Naive thymus-derived CD8-positive, alpha-beta T cell (primary cell): ENCODE measurements at regions not wholly inside any gene's neighbourhood (a gene's known extent, or its start where the extent isn't known, plus 50 kb on each side); places are given as distances from the start of the nearest gene placed in this dataset.

Source experiments
- ATAC-seq, 2 donors: fragments of 150-1000 bp; cut with Tn5 transposase in 1 of 2; sonication (Bioruptor Pico), chemical (Tn5 transposase) in 1 of 2; 1 replicate in 1 of 2; 2 replicates in 1 of 2; pipeline ENCODE4 v1.10.0; 2021; ENCODE audit warnings: mild to moderate bottlenecking in 2 of 2, moderate library complexity in 2 of 2
- POLR2A ChIA-PET: fragments of 350-600 bp; sonication (Branson Sonifier 250); formaldehyde crosslinking; loops from one replicate; lab custom pipeline; 2021; ENCODE audit warnings: antibody characterized with exemption; lab: Charles Lee
- DNase-seq, 10 donors: peaks; one replicate each; pipeline versions ENCODE4 v3.0.0 to v3.0.0-alpha.2; 2020 to 2022
- H3K27ac Mint-ChIP-seq, 10 donors: one replicate each; pipeline ENCODE4 v1.8.0; 2020 to 2022; ENCODE audit warnings: mild to moderate bottlenecking in 10 of 10, mixed read lengths in 10 of 10, moderate library complexity in 4 of 10, inconsistent platforms in 1 of 10
- H3K27me3 Mint-ChIP-seq, 5 donors: one replicate each; pipeline ENCODE4 v1.8.0; 2021 to 2022; ENCODE audit warnings: mixed read lengths in 5 of 5
- H3K36me3 Mint-ChIP-seq, 3 donors: one replicate each; pipeline ENCODE4 v1.8.0; 2020 to 2022; ENCODE audit warnings: mixed read lengths in 3 of 3, mild to moderate bottlenecking in 2 of 3, inconsistent platforms in 1 of 3
- H3K4me1 Mint-ChIP-seq, 4 donors: one replicate each; pipeline ENCODE4 v1.8.0; 2021 to 2022; ENCODE audit warnings: mixed read lengths in 4 of 4
- H3K4me3 Mint-ChIP-seq, 10 donors: one replicate each; pipeline ENCODE4 v1.8.0; 2020 to 2022; ENCODE audit warnings: mild to moderate bottlenecking in 10 of 10, mixed read lengths in 10 of 10, moderate library complexity in 6 of 10, inconsistent platforms in 1 of 10
- H3K9me3 Mint-ChIP-seq, 9 donors: one replicate each; pipeline ENCODE4 v1.8.0; 2020 to 2022; ENCODE audit warnings: mixed read lengths in 9 of 9, mild to moderate bottlenecking in 3 of 9, inconsistent platforms in 1 of 9, moderate library complexity in 1 of 9

DNA sequence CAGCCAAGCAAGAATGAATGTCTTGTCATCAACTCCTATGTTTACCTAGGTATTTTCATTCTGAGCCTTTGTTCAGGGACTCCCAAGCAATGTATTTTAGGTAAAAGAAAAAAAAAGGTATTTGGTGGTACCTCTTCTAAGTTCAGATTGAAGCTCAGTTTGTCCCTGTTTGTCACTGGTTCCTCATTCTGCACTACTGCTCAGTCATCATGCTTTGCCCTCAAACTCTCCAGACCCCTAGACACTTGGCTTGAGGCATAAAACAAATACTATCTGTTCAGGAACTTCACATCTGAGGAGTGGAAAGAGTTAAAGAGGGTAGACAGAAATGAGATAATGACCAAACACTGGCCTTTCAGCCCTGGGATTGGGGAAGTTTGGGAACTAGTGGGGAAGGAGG lies 163.6 kb upstream of the HNRNPA3 start:
- peaks cover 0 to 10% (median 0%) of the 10 kb centered on the region in 9 donors for H3K9me3 Mint-ChIP-seq
- H3K27ac Mint-ChIP-seq, result no peak overlapping the region
- POLR2A ChIA-PET, result no interaction called here
- peaks cover 0 to 7% (median 6%) of the 10 kb centered on the region in 3 donors for H3K36me3 Mint-ChIP-seq
- no peak overlapping the region for H3K4me3 Mint-ChIP-seq
- H3K27me3 Mint-ChIP-seq, result peaks cover 0 to 2% (median 0%) of the 10 kb centered on the region in 5 donors
- ATAC-seq (no peak), DNase-seq (no peak)
- H3K4me1 Mint-ChIP-seq, result no peaks in the 10 kb centered on the region

GRCh38 chr2:177051278-177051677 lies 161.3 kb upstream of the HNRNPA3 start:
- no peak for DNase-seq
- no peak overlapping the region for H3K4me3 Mint-ChIP-seq
- no peak overlapping the region for H3K27ac Mint-ChIP-seq
- H3K27me3 Mint-ChIP-seq, result peaks cover 0 to 2% (median 0%) of the 10 kb centered on the region in 5 donors
- POLR2A ChIA-PET, result no interaction called here
- H3K4me1 Mint-ChIP-seq, result no peaks in the 10 kb centered on the region
- no peak for ATAC-seq
- peaks cover 0 to 10% (median 0%) of the 10 kb centered on the region in 9 donors for H3K9me3 Mint-ChIP-seq
- H3K36me3 Mint-ChIP-seq, result peaks cover 0 to 7% (median 6%) of the 10 kb centered on the region in 3 donors

GRCh38 chr2:177052471-177052870 lies 160.1 kb upstream of the HNRNPA3 start:
- H3K27ac Mint-ChIP-seq, result no peak overlapping the region
- POLR2A ChIA-PET, result no interaction called here
- no peak for DNase-seq

DNA sequence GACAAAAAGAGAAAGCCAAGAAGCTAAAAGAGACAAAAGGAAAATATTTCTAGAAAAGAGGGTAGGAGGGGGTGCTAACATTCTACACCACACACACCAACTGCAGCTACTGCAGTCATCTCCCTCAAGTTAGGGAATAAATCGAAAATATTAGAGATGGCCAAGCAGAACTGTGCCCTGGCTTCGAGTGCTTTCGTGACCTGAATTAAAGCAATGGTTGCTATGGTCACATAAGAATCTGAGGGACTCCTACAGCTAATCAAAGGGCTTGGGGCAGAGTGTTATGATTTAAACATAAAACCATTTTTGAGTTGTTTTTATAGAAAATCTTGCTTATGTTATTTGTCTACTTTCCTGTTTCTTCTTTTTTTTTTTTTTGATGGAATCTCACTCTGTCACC lies 159.6 kb upstream of the HNRNPA3 start:
- POLR2A ChIA-PET, result no interaction called here

More at GRCh38 chr2:177052471-177052870, 160.1 kb upstream of the HNRNPA3 start:
- H3K4me1 Mint-ChIP-seq, result no peaks in the 10 kb centered on the region
- ATAC-seq, result no peak
- H3K36me3 Mint-ChIP-seq, result peaks cover 0 to 4% (median 4%) of the 10 kb centered on the region in 3 donors
- H3K9me3 Mint-ChIP-seq, result peaks cover 0 to 5% (median 0%) of the 10 kb centered on the region in 9 donors
- H3K4me3 Mint-ChIP-seq, result no peak overlapping the region
- H3K27me3 Mint-ChIP-seq, result peaks cover 0 to 2% (median 0%) of the 10 kb centered on the region in 5 donors

DNA sequence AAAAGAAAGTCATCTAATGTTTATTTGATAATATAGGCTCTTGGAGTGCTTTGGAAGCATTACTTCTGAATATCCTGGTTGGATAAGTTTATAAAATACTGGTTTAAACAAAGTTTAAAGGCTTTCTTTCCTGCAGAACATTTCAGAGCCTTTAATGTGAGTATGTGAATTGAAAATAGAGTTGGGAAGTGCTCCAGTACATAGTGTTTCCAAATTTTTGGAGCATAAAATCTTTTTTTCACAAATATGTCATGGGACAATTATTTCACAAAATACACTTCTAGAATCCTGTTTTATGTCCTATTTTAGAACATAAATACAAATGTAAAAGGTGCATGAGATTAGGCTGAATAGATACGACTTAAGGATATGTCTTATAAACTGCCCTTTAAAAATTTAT lies 158.9 kb upstream of the HNRNPA3 start:
- POLR2A ChIA-PET, result no interaction called here
- no peak for ATAC-seq
- Mint-ChIP-seq H3K9me3 (no peaks in the 10 kb centered on the region), H3K27me3 (no peaks in the 10 kb centered on the region), H3K36me3 (no peaks in the 10 kb centered on the region), H3K4me1 (no peaks in the 10 kb centered on the region), H3K27ac (no peak overlapping the region), H3K4me3 (no peak overlapping the region)
- DNase-seq, result no peak

More for the DNA sequence above, 159.6 kb upstream of the HNRNPA3 start:
- ATAC-seq (no peak), DNase-seq (no peak)
- no peaks in the 10 kb centered on the region for H3K27me3 Mint-ChIP-seq
- H3K27ac Mint-ChIP-seq, result no peak overlapping the region
- peaks cover 0 to 1% (median 0%) of the 10 kb centered on the region in 3 donors for H3K36me3 Mint-ChIP-seq
- no peak overlapping the region for H3K4me3 Mint-ChIP-seq
- H3K4me1 Mint-ChIP-seq, result no peaks in the 10 kb centered on the region
- H3K9me3 Mint-ChIP-seq, result peaks cover 0 to 1% (median 0%) of the 10 kb centered on the region in 9 donors

DNA sequence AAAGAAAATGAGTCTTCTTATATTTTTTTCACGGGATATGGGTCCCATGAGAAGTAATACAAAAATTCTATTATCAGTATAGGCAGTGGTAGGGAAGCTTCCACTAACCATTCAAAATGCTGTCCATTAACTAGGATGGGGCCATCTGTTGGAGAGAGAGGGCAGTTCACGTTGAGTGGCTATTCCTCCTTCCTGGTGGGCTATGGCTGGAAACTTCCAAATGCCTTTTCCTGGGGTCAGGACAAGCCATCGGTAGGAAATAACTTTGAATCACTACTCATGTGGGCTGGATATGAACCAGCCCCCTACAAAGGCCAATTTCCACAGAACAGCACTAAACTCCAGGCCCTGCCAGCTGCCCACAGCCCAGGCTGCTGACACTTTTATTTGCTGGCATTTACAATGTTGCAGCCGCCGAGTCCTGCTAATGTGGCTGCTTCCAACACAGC lies 156.1 kb upstream of the HNRNPA3 start:
- Mint-ChIP-seq H3K36me3 (no peaks in the 10 kb centered on the region), H3K27ac (no peak overlapping the region), H3K4me3 (no peak overlapping the region), H3K9me3 (no peaks in the 10 kb centered on the region), H3K27me3 (no peaks in the 10 kb centered on the region), H3K4me1 (no peaks in the 10 kb centered on the region)
- DNase-seq (no peak), ATAC-seq (no peak)
- POLR2A ChIA-PET, result interaction anchor here (0.6 kb wide), 1 partner anchor 35 kb away, joined by 4 read pairs; no protein-coding TSS in a partner anchor

GRCh38 chr2:177058747-177059146 lies 153.8 kb upstream of the HNRNPA3 start:
- Mint-ChIP-seq H3K4me3 (no peak overlapping the region), H3K4me1 (no peaks in the 10 kb centered on the region), H3K27me3 (peaks cover 0 to 10% (median 0%) of the 10 kb centered on the region in 5 donors), H3K36me3 (no peaks in the 10 kb centered on the region), H3K27ac (no peak overlapping the region), H3K9me3 (no peaks in the 10 kb centered on the region)
- ATAC-seq (no peak), DNase-seq (no peak)
- POLR2A ChIA-PET, result no interaction called here

GRCh38 chr2:177059293-177059692 lies 153.3 kb upstream of the HNRNPA3 start:
- DNase-seq (no peak), ATAC-seq (no peak)
- Mint-ChIP-seq H3K4me3 (no peak overlapping the region), H3K4me1 (no peaks in the 10 kb centered on the region), H3K36me3 (no peaks in the 10 kb centered on the region), H3K27ac (no peak overlapping the region), H3K9me3 (no peaks in the 10 kb centered on the region), H3K27me3 (peaks cover 0 to 10% (median 0%) of the 10 kb centered on the region in 5 donors)
- POLR2A ChIA-PET, result no interaction called here

DNA sequence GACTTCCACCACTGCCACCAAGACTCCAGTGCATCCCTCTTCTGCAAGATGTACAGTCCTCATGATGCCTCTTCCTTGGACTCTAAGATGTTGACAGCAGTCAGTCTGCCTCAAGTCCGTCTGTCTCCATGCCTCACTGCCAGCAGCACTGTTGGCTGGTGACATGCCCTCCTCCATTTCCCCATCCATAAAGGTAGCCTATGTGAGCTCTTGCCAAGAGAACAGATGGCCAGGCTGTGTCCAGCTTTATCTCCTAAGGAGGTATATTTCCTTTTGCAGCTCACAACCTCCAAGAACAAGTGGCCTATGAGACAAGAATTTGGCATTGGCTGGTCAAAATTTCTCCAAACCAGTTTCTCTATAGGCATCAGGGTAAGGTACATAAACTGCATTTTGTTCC lies 149.3 kb upstream of the HNRNPA3 start:
- no peak overlapping the region for H3K27ac Mint-ChIP-seq
- H3K4me1 Mint-ChIP-seq, result no peaks in the 10 kb centered on the region
- H3K27me3 Mint-ChIP-seq, result peaks cover 0 to 10% (median 2%) of the 10 kb centered on the region in 5 donors
- H3K4me3 Mint-ChIP-seq, result no peak overlapping the region
- no peaks in the 10 kb centered on the region for H3K9me3 Mint-ChIP-seq
- POLR2A ChIA-PET, result no interaction called here
- ATAC-seq, result no peak
- no peak for DNase-seq
- H3K36me3 Mint-ChIP-seq, result no peaks in the 10 kb centered on the region

DNA sequence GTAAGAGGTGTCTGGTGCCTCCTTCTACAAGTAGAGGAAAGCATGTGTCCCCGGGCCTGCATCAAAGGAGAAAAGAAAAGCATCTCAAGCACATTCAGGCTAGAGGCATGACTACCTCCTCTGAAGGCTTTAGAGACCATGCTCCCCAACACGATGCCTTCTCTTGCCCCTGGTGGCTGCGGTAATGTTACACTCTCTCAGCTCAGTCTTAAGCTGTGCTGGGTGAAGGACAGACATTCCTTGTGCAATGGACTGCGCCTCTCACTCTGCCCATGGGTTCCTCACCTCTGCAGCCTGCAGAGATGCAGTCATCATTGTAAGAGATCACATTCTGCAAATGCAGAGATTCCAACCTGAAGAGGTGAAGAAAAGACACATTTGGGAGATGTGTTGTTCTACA lies 148.2 kb upstream of the HNRNPA3 start:
- ATAC-seq, result no peak
- Mint-ChIP-seq H3K36me3 (no peaks in the 10 kb centered on the region), H3K9me3 (no peaks in the 10 kb centered on the region), H3K4me3 (no peak overlapping the region), H3K4me1 (no peaks in the 10 kb centered on the region), H3K27ac (no peak overlapping the region), H3K27me3 (peaks cover 0 to 10% (median 2%) of the 10 kb centered on the region in 5 donors)
- POLR2A ChIA-PET, result no interaction called here
- DNase-seq, result no peak

DNA sequence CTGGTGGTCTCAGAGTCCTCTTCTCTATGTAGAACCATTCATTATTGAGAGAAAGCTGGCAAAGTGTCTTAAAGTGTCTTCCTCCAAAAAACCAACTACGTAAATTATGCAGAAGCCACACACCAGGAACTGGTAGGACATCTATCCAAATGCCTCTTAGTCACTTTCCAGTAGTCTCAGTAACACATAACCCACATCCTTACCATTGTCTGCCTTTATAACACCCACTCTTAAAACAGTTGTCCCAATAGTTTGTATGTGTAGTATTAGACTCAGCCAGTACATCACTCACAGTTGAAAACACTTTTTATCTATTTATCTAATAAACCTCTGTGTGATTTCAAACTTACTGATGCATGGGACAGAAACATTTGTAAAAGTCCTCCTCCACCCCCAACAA lies 143.6 kb upstream of the HNRNPA3 start:
- no peaks in the 10 kb centered on the region for H3K4me1 Mint-ChIP-seq

GRCh38 chr2:177072090-177072489 lies 140.5 kb upstream of the HNRNPA3 start:
- H3K9me3 Mint-ChIP-seq, result peaks cover 0 to 6% (median 0%) of the 10 kb centered on the region in 9 donors
- POLR2A ChIA-PET, result no interaction called here
- no peak for ATAC-seq

More for the DNA sequence above, 143.6 kb upstream of the HNRNPA3 start:
- no peaks in the 10 kb centered on the region for H3K36me3 Mint-ChIP-seq
- DNase-seq (no peak), ATAC-seq (no peak)
- no peak overlapping the region for H3K4me3 Mint-ChIP-seq
- POLR2A ChIA-PET, result no interaction called here
- H3K27ac Mint-ChIP-seq, result no peak overlapping the region
- H3K27me3 Mint-ChIP-seq, result peaks cover 0 to 7% (median 4%) of the 10 kb centered on the region in 5 donors
- peaks cover 0 to 6% (median 0%) of the 10 kb centered on the region in 9 donors for H3K9me3 Mint-ChIP-seq

GRCh38 chr2:177073611-177074010 lies 139.0 kb upstream of the HNRNPA3 start:
- Mint-ChIP-seq H3K27me3 (peaks cover 1 to 15% (median 8%) of the 10 kb centered on the region in 5 donors), H3K4me1 (peaks cover 0 to 6% (median 0%) of the 10 kb centered on the region in 4 donors), H3K27ac (no peak overlapping the region), H3K9me3 (peaks cover 0 to 6% (median 0%) of the 10 kb centered on the region in 9 donors), H3K4me3 (no peak overlapping the region), H3K36me3 (no peaks in the 10 kb centered on the region)
- no peak for DNase-seq
- POLR2A ChIA-PET, result no interaction called here
- ATAC-seq, result no peak

More at GRCh38 chr2:177072090-177072489, 140.5 kb upstream of the HNRNPA3 start:
- H3K36me3 Mint-ChIP-seq, result no peaks in the 10 kb centered on the region
- peaks cover 0 to 6% (median 0%) of the 10 kb centered on the region in 4 donors for H3K4me1 Mint-ChIP-seq
- DNase-seq, result no peak
- no peak overlapping the region for H3K4me3 Mint-ChIP-seq
- H3K27me3 Mint-ChIP-seq, result peaks cover 0 to 10% (median 5%) of the 10 kb centered on the region in 5 donors
- no peak overlapping the region for H3K27ac Mint-ChIP-seq
